ENCODE measurements at regions not wholly inside any gene's neighbourhood (a gene's known extent, or its start where the extent isn't known, plus 50 kb on each side); places are given as distances from the start of the nearest gene placed in this dataset.

DNA sequence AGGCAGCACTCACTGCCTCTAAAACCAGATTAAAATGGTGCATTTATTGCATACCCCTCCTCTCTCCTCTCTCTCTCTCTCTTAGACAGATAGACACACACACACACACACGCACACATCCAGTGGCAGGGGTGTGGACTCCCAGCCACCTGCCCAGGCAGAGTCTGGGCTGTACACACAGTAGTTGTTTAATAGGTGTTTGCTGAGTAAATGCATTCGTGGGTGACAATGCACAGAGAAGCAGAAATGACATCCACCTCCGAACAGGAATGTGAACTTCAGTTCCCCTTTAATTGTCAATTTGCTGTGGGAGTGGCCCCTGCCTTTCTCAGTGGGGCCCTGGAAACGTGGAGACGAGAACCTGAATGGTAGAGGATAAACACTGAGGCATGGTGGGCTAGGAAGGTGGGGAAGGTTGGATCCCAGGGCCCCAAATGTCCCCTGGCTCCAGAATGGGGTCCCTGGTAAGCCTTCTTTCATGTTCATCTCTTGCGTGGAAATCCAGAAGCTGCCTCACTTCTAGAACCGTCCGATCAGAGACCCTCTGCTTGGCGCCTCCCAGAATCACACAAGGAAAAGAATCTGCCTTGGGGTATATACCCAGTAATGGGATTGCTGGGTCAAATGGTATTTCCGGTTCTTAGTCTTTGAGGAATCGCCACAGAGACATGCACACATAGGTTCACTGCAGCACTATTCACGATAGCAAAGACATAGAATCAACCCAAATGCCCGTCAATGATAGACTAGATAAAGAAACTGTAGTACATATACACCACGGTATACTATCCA lies 58.5 kb upstream of the ECHDC3 start:
- Histone ChIP-seq H4K20me1 (ENCODE audit: insufficient read depth, low read length) (no peaks in the 10 kb centered on the region), H3K4me3 (ENCODE audit: insufficient read depth, low read length) (no peak overlapping the region), H3K9me3 (ENCODE audit: low read depth, low read length) (no peaks in the 10 kb centered on the region), H3K4me1 (ENCODE audit: insufficient read depth, low read length) (peaks cover 16% of the 10 kb centered on the region), H3K27me3 (ENCODE audit: insufficient read depth, low read length) (peaks cover 40% of the 10 kb centered on the region), H2AFZ (ENCODE audit: low read length) (no peak overlapping the region), H3K36me3 (ENCODE audit: insufficient read depth, low read length) (no peaks in the 10 kb centered on the region), H3K27ac (ENCODE audit: low read depth, low read length) (no peak overlapping the region), H3K4me2 (ENCODE audit: insufficient read depth, low read length) (no peak overlapping the region), H3K79me2 (ENCODE audit: insufficient read depth, low read length) (no peaks in the 10 kb centered on the region)
- TF ChIP-seq, protein P1, sequence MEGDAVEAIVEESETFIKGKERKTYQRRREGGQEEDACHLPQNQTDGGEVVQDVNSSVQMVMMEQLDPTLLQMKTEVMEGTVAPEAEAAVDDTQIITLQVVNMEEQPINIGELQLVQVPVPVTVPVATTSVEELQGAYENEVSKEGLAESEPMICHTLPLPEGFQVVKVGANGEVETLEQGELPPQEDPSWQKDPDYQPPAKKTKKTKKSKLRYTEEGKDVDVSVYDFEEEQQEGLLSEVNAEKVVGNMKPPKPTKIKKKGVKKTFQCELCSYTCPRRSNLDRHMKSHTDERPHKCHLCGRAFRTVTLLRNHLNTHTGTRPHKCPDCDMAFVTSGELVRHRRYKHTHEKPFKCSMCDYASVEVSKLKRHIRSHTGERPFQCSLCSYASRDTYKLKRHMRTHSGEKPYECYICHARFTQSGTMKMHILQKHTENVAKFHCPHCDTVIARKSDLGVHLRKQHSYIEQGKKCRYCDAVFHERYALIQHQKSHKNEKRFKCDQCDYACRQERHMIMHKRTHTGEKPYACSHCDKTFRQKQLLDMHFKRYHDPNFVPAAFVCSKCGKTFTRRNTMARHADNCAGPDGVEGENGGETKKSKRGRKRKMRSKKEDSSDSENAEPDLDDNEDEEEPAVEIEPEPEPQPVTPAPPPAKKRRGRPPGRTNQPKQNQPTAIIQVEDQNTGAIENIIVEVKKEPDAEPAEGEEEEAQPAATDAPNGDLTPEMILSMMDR (IDR thresholded peaks at IDR 0.05; ENCODE audit: extremely low read depth, low read depth, low read length) = no peak
- no peak for DNase-seq (ENCODE audit: insufficient read length, low spot score, missing footprints)

DNA sequence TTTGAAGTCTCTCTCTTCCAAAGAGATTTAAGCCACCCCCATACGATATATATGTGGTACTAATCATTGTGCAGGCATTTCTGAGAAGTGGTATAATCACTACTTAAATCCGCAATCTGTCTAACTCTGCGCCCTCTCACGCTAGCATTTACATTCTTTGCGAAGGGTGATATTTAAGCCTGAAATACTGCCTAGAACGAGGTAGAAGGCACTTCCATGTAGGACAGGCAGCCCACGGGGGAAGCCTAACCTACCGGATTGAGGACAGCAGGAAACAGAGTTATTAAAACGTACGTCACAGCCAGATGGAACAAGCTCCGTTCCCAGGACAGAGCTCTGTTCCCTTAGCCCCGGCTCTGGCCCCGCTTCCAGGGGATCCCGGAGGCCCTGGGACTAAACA lies 59.3 kb upstream of the ECHDC3 start:
- Histone ChIP-seq H3K4me3 (ENCODE audit: insufficient read depth, low read length) (no peak overlapping the region), H3K4me1 (ENCODE audit: insufficient read depth, low read length) (peaks cover 16% of the 10 kb centered on the region), H3K27me3 (ENCODE audit: insufficient read depth, low read length) (peaks cover 37% of the 10 kb centered on the region), H2AFZ (ENCODE audit: low read length) (no peak overlapping the region), H3K4me2 (ENCODE audit: insufficient read depth, low read length) (no peak overlapping the region), H3K79me2 (ENCODE audit: insufficient read depth, low read length) (no peaks in the 10 kb centered on the region), H3K36me3 (ENCODE audit: insufficient read depth, low read length) (no peaks in the 10 kb centered on the region), H3K9me3 (ENCODE audit: low read depth, low read length) (no peaks in the 10 kb centered on the region), H3K27ac (ENCODE audit: low read depth, low read length) (no peak overlapping the region), H4K20me1 (ENCODE audit: insufficient read depth, low read length) (no peaks in the 10 kb centered on the region)
- TF ChIP-seq, protein P1 (IDR thresholded peaks at IDR 0.05; ENCODE audit: extremely low read depth, low read depth, low read length) = no peak
- no peak for DNase-seq (ENCODE audit: insufficient read length, low spot score, missing footprints)

DNA sequence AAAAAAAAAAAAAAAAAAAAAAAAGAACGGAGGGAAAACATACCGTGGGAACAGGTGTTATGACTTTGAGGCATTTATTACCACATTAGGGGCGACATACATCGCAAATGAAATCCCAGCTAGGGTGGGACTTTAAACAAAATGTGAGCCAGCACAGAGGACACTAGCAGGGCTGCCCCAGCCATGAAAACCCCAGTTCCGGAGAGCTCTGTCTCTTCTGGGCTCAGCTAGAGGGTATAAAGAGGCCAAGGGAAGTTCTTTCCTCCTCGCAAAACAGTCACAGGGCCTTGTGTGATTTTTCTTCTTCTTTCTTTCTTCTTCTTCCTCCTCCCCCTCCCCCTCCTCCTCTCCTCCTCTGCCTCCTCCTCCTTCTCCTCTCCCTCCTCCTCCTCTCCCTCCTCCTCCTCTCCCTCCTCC lies 59.9 kb upstream of the ECHDC3 start:
- no peaks in the 10 kb centered on the region for H3K36me3 ChIP-seq (ENCODE audit: insufficient read depth, low read length)
- no peak overlapping the region for H3K4me2 ChIP-seq (ENCODE audit: insufficient read depth, low read length)
- TF ChIP-seq, protein P1 (IDR thresholded peaks at IDR 0.05; ENCODE audit: extremely low read depth, low read depth, low read length) = no peak

DNA sequence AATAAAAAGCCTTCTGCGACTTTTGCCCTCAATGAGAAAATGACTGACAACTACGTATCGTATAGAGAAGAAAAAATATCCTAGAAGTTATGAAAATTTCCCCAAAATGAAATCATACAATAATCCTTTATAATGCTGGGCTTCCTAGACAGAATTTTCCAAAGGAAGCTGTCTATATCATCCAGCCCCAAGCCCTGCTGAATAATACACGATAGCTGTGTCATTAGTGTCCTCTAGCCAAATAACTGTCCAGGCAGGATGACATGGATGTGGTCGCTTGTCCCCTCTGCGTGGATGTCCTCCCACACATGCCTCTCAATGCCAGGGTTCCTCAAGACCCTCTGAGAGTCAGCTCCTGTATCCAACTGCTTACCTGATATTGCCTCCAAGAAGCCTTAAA lies 61.7 kb upstream of the ECHDC3 start:
- Histone ChIP-seq H3K4me1 (ENCODE audit: insufficient read depth, low read length) (peaks cover 8% of the 10 kb centered on the region), H3K4me2 (ENCODE audit: insufficient read depth, low read length) (no peak overlapping the region), H3K9me3 (ENCODE audit: low read depth, low read length) (no peaks in the 10 kb centered on the region), H2AFZ (ENCODE audit: low read length) (no peak overlapping the region), H3K4me3 (ENCODE audit: insufficient read depth, low read length) (no peak overlapping the region), H4K20me1 (ENCODE audit: insufficient read depth, low read length) (no peaks in the 10 kb centered on the region), H3K27me3 (ENCODE audit: insufficient read depth, low read length) (peaks cover 57% of the 10 kb centered on the region), H3K79me2 (ENCODE audit: insufficient read depth, low read length) (no peaks in the 10 kb centered on the region), H3K36me3 (ENCODE audit: insufficient read depth, low read length) (no peaks in the 10 kb centered on the region), H3K27ac (ENCODE audit: low read depth, low read length) (no peak overlapping the region)
- DNase-seq (ENCODE audit: insufficient read length, low spot score, missing footprints) = no peak
- TF ChIP-seq, protein P1 (IDR thresholded peaks at IDR 0.05; ENCODE audit: extremely low read depth, low read depth, low read length) = no peak

More for the DNA sequence above, 59.9 kb upstream of the ECHDC3 start:
- Histone ChIP-seq H3K9me3 (ENCODE audit: low read depth, low read length) (no peaks in the 10 kb centered on the region), H3K79me2 (ENCODE audit: insufficient read depth, low read length) (no peaks in the 10 kb centered on the region), H3K4me1 (ENCODE audit: insufficient read depth, low read length) (peaks cover 16% of the 10 kb centered on the region), H3K4me3 (ENCODE audit: insufficient read depth, low read length) (no peak overlapping the region), H2AFZ (ENCODE audit: low read length) (no peak overlapping the region), H3K27me3 (ENCODE audit: insufficient read depth, low read length) (peaks cover 39% of the 10 kb centered on the region), H4K20me1 (ENCODE audit: insufficient read depth, low read length) (no peaks in the 10 kb centered on the region), H3K27ac (ENCODE audit: low read depth, low read length) (no peak overlapping the region)
- DNase-seq (ENCODE audit: insufficient read length, low spot score, missing footprints) = peak; percentile 67

Data from osteoblast (primary cell).